ENCODE measurements at regions not wholly inside any gene's neighbourhood (a gene's known extent, or its start where the extent isn't known, plus 50 kb on each side); places are given as distances from the start of the nearest gene placed in this dataset.

DNA sequence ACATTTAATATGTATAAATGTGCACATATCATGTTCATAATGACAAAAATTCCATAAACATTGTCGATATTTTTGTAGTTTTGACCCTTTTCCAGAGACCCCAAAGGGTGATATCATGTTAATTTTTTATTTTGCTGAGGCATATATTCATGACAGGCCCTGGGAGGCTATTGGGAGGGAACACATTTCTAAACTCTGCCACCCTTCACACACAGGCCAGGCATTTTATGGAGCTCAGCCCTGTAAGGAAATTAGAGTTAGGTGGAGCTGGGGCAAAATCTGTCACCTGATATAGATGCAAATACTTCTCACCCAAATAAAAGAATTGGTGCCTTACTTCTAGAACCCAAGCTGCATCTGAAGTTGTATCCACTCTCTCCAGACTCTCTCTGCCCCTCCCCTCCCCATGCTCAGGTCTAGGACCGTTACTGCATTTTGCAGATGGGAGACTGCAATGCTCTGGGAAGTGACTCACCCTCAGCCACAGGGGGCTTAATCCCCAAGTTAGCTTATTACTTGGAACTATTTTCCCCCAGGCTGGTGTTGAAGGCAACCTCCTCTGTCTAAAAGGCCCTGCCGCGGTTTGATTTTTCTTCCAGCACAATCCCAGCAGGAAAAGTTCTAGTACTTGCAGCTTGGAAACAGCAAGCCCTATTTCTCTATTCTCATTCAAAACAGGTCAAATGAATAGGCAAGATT is 238.9 kb downstream of the EMP1 start:
- TF ChIP-seq, protein P1, sequence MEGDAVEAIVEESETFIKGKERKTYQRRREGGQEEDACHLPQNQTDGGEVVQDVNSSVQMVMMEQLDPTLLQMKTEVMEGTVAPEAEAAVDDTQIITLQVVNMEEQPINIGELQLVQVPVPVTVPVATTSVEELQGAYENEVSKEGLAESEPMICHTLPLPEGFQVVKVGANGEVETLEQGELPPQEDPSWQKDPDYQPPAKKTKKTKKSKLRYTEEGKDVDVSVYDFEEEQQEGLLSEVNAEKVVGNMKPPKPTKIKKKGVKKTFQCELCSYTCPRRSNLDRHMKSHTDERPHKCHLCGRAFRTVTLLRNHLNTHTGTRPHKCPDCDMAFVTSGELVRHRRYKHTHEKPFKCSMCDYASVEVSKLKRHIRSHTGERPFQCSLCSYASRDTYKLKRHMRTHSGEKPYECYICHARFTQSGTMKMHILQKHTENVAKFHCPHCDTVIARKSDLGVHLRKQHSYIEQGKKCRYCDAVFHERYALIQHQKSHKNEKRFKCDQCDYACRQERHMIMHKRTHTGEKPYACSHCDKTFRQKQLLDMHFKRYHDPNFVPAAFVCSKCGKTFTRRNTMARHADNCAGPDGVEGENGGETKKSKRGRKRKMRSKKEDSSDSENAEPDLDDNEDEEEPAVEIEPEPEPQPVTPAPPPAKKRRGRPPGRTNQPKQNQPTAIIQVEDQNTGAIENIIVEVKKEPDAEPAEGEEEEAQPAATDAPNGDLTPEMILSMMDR (IDR thresholded peaks at IDR 0.05; ENCODE audit: low read depth, low read length, missing input control), result no peak
- TF ChIP-seq, protein P2, sequence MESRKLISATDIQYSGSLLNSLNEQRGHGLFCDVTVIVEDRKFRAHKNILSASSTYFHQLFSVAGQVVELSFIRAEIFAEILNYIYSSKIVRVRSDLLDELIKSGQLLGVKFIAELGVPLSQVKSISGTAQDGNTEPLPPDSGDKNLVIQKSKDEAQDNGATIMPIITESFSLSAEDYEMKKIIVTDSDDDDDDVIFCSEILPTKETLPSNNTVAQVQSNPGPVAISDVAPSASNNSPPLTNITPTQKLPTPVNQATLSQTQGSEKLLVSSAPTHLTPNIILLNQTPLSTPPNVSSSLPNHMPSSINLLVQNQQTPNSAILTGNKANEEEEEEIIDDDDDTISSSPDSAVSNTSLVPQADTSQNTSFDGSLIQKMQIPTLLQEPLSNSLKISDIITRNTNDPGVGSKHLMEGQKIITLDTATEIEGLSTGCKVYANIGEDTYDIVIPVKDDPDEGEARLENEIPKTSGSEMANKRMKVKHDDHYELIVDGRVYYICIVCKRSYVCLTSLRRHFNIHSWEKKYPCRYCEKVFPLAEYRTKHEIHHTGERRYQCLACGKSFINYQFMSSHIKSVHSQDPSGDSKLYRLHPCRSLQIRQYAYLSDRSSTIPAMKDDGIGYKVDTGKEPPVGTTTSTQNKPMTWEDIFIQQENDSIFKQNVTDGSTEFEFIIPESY (IDR thresholded peaks at IDR 0.05), result no peak
- TF ChIP-seq RAD21 (IDR thresholded peaks at IDR 0.05) (no peak), GABPA (IDR thresholded peaks at IDR 0.05 in 1 of 2, conservative IDR thresholded peaks at IDR 0.05 in 1 of 2) (no peak), SP1 (IDR thresholded peaks at IDR 0.05) (no peak), TAF1 (conservative IDR thresholded peaks at IDR 0.05) (no peak), HNF4G (IDR thresholded peaks at IDR 0.05) (no peak), YY1 (IDR thresholded peaks at IDR 0.05) (no peak), RXRA (IDR thresholded peaks at IDR 0.05) (no peak)
- TF ChIP-seq, protein P3, sequence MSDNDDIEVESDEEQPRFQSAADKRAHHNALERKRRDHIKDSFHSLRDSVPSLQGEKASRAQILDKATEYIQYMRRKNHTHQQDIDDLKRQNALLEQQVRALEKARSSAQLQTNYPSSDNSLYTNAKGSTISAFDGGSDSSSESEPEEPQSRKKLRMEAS (IDR thresholded peaks at IDR 0.05), result no peak

All from liver (tissue), 3 donors.